ENCODE measurements at regions not wholly inside any gene's neighbourhood (a gene's known extent, or its start where the extent isn't known, plus 50 kb on each side); places are given as distances from the start of the nearest gene placed in this dataset.

GRCh38 chr5:158468444-158468843, 609.5 kb upstream of the CLINT1 start:
- TF ChIP-seq CTCF (IDR thresholded peaks at IDR 0.05) (no peak), POLR2A (IDR thresholded peaks at IDR 0.05) (no peak)

Measured in Peyer's patch (tissue), 4 donors.